Stomach (tissue), 4 donors: ENCODE measurements at regions not wholly inside any gene's neighbourhood (a gene's known extent, or its start where the extent isn't known, plus 50 kb on each side); places are given as distances from the start of the nearest gene placed in this dataset.

ENCODE experiments used
- EP300 ChIP-seq: sonication (generic); formaldehyde crosslinking; IDR thresholded peaks from one replicate; pipeline ENCODE4 v1.6.1; 2017; ENCODE audit warnings: antibody characterized with exemption
- POLR2A ChIP-seq, 4 donors: fragments of 450-650 bp; IDR thresholded peaks; one replicate each; pipeline ENCODE4 v1.6.1; 2016; ENCODE audit warnings: antibody characterized with exemption in 4 of 4, control low read depth in 2 of 4, mild to moderate bottlenecking in 1 of 4, moderate library complexity in 1 of 4
- POLR2AphosphoS5 ChIP-seq, 3 donors: sonication (generic); formaldehyde crosslinking; IDR thresholded peaks; one replicate each; pipeline ENCODE4 v1.6.1; 2016; ENCODE audit warnings: antibody characterized with exemption in 3 of 3
- TF ChIP-seq, protein P1 (sequence below), 7 experiments: fragments of 450-650 bp in 4 of 7; fragments of 200-600 bp in 3 of 7; sonication (generic) in 3 of 7; IDR thresholded peaks; one replicate each; pipeline ENCODE4 v1.5.1; 2016 to 2019; ENCODE audit warnings: antibody characterized with exemption in 7 of 7, control low read depth in 2 of 7, mild to moderate bottlenecking in 1 of 7

GRCh38 chr5:168110870-168111832 lies 180.3 kb upstream of the WWC1 start:
- TF ChIP-seq, protein P1, sequence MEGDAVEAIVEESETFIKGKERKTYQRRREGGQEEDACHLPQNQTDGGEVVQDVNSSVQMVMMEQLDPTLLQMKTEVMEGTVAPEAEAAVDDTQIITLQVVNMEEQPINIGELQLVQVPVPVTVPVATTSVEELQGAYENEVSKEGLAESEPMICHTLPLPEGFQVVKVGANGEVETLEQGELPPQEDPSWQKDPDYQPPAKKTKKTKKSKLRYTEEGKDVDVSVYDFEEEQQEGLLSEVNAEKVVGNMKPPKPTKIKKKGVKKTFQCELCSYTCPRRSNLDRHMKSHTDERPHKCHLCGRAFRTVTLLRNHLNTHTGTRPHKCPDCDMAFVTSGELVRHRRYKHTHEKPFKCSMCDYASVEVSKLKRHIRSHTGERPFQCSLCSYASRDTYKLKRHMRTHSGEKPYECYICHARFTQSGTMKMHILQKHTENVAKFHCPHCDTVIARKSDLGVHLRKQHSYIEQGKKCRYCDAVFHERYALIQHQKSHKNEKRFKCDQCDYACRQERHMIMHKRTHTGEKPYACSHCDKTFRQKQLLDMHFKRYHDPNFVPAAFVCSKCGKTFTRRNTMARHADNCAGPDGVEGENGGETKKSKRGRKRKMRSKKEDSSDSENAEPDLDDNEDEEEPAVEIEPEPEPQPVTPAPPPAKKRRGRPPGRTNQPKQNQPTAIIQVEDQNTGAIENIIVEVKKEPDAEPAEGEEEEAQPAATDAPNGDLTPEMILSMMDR (IDR thresholded peaks at IDR 0.05) = no peak
- TF ChIP-seq POLR2AphosphoS5 (IDR thresholded peaks at IDR 0.05) (no peak), EP300 (no peak), POLR2A (IDR thresholded peaks at IDR 0.05) (no peak)
